Bronchial epithelial cell (primary cell): ENCODE measurements at regions not wholly inside any gene's neighbourhood (a gene's known extent, or its start where the extent isn't known, plus 50 kb on each side); places are given as distances from the start of the nearest gene placed in this dataset.

Experiments
- DNase-seq: peaks from one replicate; pipeline ENCODE4 v3.0.0-alpha.2; 2010; ENCODE audit warnings: low read depth
- FAIRE-seq: peaks from 2 replicates; lab custom pipeline; 2011; peaks lifted over from hg19 to GRCh38; lab: Jason Lieb, UNC
- H3K27me3 ChIP-seq: 2 replicates; pipeline ENCODE4 v1.5.1; 2011; ENCODE audit warnings: low read length; ENCODE audit not compliant: control insufficient read depth, insufficient read depth
- H3K36me3 ChIP-seq: 2 replicates; pipeline ENCODE4 v1.5.1; 2011; ENCODE audit warnings: low read length; ENCODE audit not compliant: control insufficient read depth, insufficient read depth
- H3K4me3 ChIP-seq: 2 replicates; pipeline ENCODE4 v1.5.1; 2011; ENCODE audit warnings: mild to moderate bottlenecking, low read depth, low read length, control low read depth
- TF ChIP-seq, protein P1 (sequence below): IDR thresholded peaks from 2 replicates; pipeline ENCODE4 v1.5.1; 2011; ENCODE audit warnings: mild to moderate bottlenecking, moderate library complexity, low read length, control low read depth, inconsistent platforms; ENCODE audit not compliant: insufficient read depth, severe bottlenecking

DNA sequence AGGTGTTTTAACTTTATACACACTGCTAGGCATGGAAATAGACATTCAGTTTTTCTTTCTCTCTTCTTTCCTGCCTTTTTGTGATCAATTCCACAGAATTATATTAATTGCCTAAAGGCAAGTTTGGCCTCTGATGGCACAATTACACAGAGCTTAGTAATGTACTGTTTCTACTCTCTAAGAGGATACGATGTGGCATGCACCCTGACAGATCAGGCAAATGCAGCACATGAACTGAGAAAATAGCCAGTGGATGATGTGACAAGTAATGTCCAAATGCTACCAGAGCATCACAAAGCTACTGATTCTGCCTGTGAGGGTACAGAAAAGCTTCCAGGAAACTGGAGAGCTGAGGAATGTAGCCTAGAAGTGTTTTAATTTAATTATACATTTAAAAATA lies 233.8 kb upstream of the PRR20A start:
- FAIRE-seq (no peak), DNase-seq (peak; percentile 35)
- TF ChIP-seq, protein P1, sequence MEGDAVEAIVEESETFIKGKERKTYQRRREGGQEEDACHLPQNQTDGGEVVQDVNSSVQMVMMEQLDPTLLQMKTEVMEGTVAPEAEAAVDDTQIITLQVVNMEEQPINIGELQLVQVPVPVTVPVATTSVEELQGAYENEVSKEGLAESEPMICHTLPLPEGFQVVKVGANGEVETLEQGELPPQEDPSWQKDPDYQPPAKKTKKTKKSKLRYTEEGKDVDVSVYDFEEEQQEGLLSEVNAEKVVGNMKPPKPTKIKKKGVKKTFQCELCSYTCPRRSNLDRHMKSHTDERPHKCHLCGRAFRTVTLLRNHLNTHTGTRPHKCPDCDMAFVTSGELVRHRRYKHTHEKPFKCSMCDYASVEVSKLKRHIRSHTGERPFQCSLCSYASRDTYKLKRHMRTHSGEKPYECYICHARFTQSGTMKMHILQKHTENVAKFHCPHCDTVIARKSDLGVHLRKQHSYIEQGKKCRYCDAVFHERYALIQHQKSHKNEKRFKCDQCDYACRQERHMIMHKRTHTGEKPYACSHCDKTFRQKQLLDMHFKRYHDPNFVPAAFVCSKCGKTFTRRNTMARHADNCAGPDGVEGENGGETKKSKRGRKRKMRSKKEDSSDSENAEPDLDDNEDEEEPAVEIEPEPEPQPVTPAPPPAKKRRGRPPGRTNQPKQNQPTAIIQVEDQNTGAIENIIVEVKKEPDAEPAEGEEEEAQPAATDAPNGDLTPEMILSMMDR = no peak
- Histone ChIP-seq H3K27me3 (no peaks in the 10 kb centered on the region), H3K4me3 (no peak overlapping the region), H3K36me3 (no peaks in the 10 kb centered on the region)

DNA sequence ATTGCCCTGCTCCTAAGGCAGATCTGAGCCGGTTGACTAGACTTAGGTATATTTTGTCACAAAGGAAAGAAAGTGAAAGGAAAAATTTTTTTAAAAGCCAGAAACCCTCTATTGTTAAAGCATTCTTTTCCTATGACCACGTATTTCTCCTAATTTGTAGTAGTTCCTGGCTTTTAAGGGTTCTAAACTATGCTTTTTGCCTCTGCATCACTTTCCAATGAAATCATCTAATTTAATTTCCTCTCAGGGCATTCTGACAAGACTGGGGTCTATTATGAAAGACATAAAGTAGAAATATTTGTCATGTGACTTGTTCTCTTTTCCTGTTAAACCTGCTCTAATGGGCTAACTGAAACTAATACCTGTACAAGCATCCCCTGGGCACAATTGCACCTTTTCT lies 233.0 kb upstream of the PRR20A start:
- H3K4me3 ChIP-seq = no peak overlapping the region
- TF ChIP-seq, protein P1 = no peak
- FAIRE-seq = no peak

DNA sequence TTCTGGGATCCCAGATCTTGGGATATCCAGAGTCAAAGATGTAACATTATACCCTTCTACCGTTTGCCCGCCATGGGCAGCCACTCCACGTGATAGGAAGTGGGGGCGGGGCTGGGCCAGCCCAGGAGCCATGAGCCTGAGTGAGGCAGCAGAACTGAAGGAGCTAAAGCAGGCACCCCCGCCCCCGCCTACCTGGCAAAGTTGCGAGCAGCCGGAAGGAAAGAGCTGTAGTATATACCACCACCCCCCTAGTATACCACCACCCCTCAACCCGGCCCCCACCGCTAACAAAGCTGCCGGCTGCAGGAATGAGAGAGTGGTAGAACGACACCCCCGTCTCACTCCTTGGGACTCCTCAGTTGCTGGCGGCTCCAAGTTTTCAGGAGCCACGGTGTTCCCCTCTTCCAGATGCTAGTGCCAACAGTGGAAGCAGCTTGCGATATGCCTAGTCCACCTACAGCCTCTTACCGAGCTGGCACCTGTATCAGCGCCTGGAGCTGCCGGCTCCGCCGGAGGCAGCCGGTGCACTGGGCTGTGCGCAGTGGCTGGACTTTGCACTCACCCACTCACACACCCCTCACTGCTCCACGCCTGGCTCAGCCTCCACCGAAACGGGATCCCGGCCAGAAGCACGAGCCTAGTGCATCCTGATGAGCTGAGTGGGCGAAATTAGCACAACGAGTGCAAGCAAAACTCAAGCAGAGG lies 230.7 kb upstream of the PRR20A start:
- DNase-seq (no peak), FAIRE-seq (no peak)
- H3K27me3 ChIP-seq = no peaks in the 10 kb centered on the region
- H3K36me3 ChIP-seq = no peaks in the 10 kb centered on the region
- H3K4me3 ChIP-seq = no peak overlapping the region
- TF ChIP-seq, protein P1 = no peak

More for the DNA sequence above, 233.0 kb upstream of the PRR20A start:
- H3K36me3 ChIP-seq = no peaks in the 10 kb centered on the region
- H3K27me3 ChIP-seq = no peaks in the 10 kb centered on the region
- DNase-seq = peak; percentile 47

DNA sequence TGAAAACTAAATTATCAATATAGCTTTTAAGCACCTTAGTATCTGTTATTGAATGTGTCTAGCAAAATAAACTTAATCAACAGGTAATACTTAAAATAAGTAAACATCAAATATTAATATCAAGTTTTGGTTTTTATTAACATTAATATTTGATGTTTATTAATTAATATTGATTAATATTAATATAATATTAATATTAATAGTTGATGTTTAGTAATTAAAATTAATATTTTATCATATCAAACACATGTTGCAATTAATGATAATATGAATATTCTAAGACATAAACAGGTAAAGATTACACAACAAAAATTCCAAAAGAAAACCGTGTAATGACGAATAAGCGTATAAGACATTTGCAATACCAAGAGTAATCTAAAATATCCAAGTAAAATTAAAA lies 222.8 kb upstream of the PRR20A start:
- DNase-seq (no peak), FAIRE-seq (no peak)
- TF ChIP-seq, protein P1 = no peak
- H3K4me3 ChIP-seq = no peak overlapping the region
- H3K36me3 ChIP-seq = no peaks in the 10 kb centered on the region
- no peaks in the 10 kb centered on the region for H3K27me3 ChIP-seq

DNA sequence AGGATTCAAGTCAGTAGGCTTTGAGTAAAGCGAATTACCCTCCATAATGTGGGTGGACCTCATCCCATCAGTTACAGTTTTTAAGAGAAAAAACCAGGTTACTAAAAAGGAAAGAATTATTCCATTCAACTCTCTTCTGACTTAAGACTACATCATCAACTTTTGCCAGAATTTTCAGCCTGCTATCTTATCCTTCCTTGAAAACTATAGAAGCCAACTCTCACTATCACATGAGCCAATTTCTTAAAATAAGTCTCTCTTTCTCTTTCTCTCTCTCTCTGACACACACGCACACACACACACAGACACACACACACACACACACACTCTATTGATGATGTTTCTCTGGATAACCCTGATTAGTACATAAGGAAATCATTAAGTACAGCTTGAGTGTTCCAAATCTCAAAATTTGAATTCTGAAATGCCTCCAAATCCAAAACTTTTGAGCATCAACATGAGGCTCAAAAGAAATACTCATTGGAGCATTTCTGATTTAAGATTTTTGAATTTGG lies 217.0 kb upstream of the PRR20A start:
- H3K36me3 ChIP-seq = no peaks in the 10 kb centered on the region
- H3K4me3 ChIP-seq = no peak overlapping the region
- DNase-seq = no peak
- no peaks in the 10 kb centered on the region for H3K27me3 ChIP-seq
- FAIRE-seq = no peak
- TF ChIP-seq, protein P1 = no peak
